NOMO-1 treated with dmso at 0.1 percent for 144 hours (cell line): ENCODE measurements at regions not wholly inside any gene's neighbourhood (a gene's known extent, or its start where the extent isn't known, plus 50 kb on each side); places are given as distances from the start of the nearest gene placed in this dataset.
"Not testable (repeated sequence)": the region's sequence is repeated elsewhere in the genome, so short reads cannot be mapped to it uniquely, and the experiment has no call there.

ENCODE experiments used
- DNase-seq: peaks from one replicate; lab custom pipeline; 2025; ENCODE audit not compliant: unreplicated experiment; lab: John Stamatoyannopoulos, UW

DNA sequence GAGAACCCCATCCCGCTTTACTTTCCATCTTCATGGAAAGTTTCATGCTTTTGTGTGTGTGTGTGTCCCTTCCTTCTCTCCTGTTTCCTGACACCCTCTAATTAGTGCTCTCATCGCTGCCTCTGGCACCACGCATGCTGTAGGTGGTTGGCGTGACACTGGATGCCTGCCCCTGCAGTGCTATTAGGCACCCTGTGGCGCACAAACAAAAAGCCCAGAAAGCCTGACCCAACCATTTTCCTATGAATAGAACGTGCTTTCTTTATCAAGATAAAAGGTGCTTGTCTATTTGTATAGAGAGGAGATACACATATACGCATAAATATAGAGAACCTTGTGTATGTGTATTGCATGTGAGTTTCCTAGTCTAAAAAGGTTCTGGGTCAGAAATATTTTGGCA is 120.8 kb upstream of the CDCA7L start:
- DNase-seq: no peak

DNA sequence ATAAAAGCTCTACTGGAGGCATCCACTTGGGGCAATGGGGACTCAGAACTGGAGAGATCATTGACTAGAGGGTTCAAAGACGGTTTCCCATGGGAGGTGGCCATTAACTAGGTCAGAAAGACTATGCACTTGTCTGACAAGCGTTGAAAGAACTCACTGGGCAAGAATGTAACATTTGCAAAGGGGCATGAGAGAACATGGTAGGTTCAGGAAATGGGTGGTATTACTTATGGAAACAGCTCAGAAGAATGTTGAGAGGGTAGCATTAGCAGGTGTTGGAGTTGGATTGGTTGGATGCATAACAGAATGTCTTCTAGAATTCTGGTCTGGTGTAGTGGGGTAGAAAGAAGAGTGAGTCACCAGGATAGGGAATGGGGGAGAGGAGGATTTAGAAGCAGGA is 119.1 kb upstream of the CDCA7L start:
- DNase-seq: no peak

DNA sequence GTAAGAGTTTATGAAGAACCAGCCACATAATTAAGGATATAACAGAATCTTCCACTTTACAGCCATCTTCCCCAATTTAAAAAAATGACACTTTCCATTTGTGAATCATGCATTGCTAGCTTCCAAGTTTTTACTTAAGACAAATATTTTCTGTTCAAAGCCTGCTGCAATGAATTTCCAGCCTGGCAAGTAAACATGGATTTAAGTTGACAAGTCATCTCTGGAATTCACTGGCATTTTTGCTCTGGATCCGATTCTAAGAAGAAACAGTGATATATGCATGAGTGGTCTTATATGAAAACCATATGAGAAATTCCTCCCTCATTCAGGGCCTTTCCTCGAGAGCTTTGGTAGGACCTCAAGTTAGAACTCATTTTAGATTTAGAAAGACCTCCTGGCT is 116.1 kb upstream of the CDCA7L start:
- no peak for DNase-seq

DNA sequence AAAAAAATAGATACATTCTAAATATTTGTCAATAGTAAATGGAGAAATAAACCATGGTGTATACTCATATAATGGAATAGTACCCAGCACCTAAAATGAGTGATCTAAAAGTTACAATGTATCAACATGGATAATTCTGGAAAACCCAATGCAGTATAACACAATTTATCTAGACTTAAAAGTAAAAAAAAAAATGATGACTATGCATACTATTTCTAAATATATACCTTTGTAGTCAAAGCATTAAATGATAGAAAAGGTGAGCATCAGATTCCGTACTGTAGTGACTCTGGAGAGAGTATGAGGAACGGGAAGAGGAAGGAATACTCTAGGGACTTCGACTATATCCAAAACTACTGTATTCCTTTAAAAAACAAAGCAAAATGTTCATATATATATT is 115.2 kb upstream of the CDCA7L start:
- DNase-seq: no peak

DNA sequence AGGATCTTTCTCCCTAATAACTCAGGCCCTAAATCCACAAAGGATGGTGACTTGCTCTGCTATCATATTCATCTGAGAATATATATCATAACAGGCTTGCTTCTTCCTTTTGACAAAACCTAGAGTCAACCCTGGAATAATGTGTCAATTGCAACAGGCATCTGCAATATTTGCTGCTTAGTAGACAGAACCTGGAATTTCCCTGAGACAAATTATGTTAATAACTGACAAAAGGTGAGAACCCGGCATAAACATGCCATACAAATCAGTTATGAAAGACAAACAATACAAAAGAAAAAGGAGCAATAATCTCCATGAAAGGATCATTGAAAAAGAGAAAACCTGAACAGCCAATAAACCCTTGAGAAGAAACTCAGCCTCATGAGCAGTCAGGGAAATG is 114.5 kb upstream of the CDCA7L start:
- no peak for DNase-seq

DNA sequence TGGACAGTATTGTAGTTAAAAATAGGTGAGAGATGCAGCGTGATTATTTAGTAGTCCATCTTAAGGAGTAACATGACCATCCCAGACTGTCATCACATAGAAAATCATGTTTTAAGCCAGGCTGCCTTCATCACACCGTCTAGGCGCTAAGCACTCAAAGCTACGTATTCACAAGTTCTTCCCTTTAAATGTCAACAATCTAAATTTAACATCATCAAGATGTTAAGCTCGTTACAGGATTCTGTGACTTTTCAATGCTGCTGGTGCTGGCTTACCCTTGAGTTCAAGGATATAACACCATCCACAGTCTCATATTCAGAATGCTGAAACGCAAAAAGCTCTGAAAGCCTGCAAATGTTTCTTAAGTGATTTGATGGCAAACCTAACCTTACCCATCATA is 109.5 kb upstream of the CDCA7L start:
- no peak for DNase-seq

DNA sequence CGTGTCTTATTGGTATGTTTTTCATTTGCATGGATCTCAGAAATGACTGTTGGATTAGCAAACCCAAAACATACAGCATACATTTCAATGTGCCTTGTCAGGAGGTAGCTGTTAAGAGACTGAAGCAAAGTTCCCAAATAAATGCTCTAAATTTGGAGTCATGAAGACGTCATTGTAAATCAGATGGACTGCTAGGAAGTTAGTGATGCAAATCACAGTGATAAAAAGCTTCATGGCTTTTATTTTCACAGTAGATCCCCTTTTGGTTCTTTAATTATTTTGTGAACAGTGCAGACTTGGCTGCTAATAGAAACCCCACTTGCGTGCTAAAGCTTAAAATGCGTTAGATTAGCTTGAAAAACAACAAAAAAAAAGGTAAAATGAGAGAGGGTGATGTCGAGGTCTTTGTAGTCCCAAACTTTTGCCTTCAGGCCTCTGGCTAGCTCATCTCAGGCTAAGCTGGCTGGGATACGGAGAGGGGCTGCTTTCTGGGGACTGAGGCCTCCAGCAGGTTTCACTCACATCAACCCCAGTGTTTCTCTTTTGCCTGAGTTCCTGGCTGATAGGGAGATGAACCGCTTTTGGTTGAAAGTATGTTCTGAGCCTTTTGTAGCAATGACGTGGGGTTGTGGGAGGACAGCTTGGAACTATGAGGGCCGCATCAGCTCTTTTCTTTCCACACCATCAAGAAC is 107.1 kb upstream of the CDCA7L start:
- DNase-seq: no peak

DNA sequence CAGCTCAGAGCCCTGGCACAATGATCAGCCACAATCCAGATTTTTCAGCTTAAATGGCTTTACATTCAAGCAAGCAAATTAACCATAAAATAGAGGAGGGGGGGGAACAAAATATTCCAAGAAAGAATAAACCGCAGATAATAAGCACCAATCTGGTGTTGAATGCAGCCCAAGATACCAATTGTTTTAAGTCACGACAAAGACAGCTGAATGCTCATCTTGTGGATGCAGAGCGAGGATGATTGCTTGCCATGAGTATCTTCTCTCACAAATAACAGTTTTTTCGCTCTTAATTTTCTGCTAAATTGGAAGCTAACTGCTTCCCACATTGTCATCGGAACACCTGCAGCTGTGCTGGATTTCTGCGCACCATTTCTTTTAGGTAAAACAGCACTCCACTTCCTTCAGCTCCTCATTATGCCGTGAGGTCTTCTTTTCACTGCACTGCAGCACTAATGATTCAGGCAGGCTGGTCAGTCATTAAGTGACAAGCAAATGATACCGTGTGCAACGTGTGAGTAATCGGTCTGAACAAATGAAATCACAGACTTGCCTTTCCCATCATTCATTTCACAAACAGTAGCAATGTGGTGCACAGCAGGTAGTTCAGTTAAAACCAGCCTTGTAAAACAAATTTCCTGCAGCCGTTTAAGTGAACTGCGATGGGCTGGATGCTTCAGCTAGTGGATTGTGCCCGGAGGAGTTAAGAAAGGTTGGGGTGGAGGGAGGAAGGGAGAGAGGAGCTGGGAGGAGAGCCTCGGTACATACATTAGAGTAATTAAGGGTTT is 106.4 kb upstream of the CDCA7L start:
- DNase-seq: no peak

DNA sequence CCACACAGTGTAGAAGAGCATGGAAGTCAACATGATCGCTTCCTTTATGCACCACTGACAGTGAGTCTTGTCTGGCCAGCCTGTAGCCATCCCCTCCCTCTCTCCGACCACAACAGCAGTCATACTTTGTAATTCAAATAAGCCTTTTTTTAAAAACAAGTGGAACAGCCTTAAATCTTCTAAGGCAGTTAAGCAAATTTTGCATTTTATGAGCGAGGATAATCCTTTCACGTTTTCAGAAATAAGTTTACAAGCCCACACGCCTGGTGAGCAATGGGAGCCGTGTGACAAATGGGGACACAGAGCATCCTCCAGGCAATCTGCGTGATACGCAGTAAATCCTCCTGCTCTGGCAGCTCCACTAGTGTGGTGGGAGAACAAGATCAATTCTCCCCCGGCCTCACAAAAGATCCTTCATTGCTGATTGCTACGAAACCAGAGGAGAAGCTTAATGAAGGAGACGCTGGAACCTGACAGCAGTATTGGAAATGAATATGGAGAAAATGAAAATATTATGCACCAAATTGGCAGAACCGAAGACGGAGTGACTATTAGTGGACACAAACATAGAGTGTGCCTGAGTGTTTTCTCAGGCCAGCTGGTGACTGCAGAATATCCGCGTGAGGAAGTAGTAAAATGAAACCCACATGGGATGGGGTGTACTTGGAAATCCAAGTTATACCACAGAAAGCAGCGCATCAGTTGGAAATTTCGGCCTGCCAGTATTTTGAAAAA is 104.2 kb upstream of the CDCA7L start:
- no peak for DNase-seq

DNA sequence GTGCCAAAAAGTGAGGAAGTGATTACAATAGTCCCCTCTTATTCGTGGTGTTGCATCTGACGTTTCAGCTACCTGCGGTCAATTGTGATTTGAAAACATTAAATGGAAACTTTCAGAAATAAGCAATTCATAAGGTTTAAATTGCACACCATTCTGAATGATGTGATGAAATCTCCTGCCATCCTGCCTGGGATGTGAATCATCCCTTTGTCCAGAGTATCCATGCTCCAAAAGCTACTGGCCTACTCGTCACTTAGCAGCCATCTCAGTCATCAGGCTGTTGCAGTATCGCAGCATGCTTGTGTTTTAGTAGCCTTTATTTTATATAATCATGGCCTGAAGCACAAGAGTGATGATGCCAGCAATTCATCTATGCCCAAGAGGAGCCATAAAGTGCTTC is 97.7 kb upstream of the CDCA7L start:
- DNase-seq: no peak

DNA sequence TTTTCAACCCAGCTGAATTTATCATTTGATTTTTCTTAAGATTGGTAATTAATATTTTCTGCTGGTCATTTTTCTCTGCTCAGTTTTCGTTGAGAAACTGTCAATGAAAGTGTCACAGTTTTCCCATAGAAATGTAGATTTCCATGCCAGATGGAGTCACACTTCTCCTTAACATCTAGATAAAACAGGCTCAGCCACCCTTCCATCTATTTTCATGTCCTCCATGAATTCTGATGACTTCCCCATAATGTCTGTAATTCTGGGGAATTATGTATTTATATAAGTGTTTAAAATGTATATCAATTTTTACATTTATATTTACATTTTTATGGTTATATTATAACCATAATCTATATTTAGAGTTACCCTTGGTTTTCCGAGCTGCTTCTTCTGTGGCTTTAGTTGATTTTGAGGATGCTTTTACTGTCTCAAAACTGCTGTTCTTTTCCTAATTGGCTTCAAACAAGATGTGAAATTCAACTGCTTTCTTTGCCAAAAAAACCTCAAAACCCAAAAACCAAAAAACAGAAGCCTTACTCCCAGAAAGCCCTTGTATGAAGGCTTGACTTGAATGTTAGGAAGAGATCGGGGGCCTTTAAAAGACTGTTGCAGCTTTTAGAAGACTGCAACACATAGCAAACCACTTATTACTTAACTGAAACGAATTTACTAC is 95.4 kb upstream of the CDCA7L start:
- no peak for DNase-seq

DNA sequence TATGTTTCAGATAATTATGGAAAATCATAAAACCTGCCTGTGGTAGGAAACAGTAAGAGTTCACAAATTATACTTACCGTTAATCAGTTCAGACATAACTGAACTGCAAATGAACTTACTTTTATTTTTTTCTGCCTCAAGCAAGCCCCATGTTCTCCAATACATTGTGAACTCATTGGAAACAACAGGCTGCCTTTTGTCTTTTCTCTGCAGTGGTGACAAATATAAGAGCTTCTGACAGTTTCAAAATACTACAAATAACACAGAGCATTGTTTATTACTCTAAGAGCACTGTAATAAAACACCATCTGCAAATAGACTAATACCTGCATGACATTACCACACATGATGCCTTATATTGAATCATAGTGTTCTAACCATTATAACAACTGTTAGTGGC is 94.0 kb upstream of the CDCA7L start:
- no peak for DNase-seq

DNA sequence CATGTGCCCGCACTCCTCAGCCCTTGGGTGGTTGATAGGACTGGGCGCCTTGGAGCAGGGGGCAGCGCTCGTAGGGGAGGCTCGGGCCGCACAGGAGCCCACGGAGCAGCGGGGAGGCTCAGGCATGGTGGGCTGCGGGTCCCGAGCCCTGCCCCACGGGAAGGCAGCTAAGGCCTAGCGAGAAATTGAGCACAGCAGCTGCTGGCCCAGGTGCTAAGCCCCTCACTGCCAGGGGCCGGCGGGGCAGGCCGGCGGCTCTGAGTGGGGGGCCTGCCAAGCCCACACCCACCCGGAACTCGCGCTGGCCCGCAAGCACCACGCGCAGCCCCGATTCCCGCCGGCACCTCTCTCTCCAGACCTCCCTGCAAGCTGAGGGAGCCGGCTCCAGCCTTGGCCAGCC is 86.7 kb upstream of the CDCA7L start:
- not testable (repeated sequence) for DNase-seq

DNA sequence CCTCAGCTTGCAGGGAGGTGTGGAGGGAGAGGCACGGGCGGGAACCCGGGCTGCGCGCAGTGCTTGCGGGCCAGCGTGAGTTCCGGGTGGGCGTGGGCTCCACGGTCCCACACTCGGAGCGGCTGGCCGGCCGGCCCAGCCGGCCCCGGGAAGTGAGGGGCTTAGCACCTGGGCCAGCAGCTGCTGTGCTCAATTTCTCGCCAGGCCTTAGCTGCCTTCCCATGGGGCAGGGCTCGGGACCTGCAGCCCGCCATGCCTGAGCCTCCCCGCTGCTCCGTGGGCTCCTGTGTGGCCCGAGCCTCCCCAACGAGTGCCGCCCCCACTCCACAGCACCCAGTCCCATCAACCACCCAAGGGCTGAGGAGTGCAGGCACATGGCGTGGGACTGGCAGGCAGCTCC is 83.0 kb upstream of the CDCA7L start:
- DNase-seq: not testable (repeated sequence)

DNA sequence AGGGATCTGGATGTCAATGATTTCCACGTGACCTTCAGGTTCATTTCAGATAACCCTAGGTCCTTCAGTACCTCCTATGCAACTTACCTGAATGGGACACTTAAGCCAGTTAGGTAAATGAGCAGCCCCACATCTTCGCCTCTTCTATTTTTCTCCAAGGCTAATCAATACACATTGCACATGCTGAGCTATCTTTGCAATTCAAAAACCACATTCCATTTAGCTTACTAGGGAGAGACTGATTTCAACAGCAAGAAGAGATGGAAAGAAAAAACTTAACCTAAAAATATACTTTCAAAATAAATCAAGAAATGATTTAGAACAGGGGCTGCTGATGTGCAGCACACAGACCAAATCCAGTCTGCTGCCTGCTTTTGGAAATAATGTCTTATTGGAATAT is 81.8 kb upstream of the CDCA7L start:
- DNase-seq: no peak

DNA sequence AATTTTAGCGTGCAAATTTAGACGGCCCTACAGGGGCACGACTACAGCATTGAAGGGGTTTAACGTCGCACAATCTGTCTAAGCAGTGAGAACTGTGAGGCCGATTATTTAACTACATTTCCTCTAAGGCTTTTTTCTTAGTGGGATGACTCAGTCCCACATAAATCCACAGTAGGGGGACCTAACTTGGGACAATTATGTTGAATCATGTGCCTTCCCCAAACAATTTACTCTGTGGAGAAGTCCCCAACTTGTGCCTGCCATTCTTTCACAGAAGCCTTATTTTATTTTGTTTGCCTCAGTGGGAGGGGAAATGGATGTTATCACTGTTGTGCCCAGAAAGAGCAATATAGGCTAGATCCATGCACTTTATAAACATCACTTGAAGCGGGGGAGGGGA is 80.3 kb upstream of the CDCA7L start:
- DNase-seq: no peak

DNA sequence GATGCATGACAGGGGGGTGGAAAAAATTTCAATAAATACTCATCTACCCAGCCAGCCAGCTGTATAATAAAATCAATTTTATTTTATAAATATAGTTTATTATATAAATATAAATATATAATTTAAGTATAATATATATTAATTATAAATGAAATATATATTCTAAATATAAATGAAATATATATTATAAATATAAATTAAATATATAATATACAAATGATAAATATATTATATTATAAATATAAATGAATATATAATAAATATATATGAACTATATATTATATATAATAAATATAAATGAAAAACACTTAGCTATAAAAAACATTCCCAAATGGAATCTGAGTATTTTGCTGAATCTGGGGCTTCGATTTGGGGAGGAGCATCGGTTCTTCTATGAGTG is 79.4 kb upstream of the CDCA7L start:
- DNase-seq: no peak

DNA sequence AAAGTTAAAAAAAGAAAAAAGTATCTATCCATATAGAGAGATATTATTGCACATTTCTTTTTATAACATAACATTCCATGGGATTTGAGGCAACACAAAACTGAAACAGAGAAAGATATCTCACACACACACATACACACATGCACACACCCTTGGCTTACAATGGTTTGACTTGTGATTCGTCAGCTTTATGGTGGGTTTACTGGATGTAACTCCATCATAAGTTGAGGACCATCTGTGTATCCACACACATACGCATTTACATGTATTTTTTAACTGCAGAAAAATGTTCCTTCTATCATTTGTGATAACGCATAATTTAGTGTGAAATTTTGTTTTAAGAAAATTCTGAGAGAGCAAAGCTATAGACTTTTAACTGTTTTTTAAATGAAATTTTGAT is 74.2 kb upstream of the CDCA7L start:
- no peak for DNase-seq

DNA sequence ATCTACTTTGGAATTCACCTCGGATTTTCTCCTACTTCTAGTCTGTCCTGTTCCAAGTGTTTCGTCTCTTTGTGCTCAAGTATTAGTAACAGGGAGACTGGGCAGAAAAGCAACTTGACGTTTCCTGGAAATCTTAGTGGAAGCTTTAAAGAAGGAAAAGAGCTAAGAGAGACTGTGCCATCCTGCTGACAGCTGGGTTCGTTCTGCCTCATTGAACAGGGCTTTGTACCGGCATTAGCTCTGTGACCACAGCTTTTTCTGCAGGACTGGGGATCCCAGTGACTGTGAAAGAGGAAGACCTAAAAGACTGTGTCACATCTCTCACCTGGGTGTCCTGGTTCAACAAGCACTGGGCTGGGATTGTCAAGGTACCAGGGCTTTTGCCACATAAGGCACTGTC is 70.8 kb upstream of the CDCA7L start:
- no peak for DNase-seq

DNA sequence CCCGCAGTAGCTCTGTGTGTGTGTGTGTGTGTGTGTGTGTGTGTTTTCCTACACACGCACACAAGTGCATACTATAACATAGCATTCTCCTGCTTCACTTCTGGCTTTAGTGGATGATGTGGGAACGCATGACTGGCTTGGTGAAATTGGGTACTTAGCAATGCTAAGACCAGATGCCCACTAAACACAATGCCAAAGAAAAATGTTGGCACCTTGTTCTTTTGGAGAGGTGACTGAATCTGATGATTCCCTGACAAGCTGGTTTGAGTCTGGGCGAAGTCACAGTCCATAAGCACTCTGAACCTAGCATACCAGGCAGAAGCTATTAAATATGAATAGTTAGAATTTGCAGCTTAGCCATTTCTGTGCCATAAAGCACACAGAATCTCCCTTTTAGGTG is 68.0 kb upstream of the CDCA7L start:
- no peak for DNase-seq

DNA sequence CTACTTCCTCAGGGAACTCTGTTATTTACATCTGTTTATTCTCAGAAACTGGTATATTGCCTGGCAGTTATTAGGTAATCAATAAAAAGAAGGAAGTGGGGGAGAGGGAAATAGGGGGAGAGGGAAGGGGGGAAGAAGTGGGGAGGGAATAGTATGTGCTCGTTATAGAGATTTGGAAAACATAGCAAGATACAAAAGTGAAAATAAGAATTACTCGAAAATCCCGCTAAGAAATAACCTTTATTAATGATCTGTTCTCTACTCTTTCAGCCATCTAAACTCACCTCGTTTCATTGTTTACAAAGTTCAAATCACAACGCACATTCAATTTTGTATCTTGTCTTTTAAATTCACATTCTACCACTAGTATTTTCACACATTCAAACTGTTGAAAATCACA is 63.0 kb upstream of the CDCA7L start:
- no peak for DNase-seq

DNA sequence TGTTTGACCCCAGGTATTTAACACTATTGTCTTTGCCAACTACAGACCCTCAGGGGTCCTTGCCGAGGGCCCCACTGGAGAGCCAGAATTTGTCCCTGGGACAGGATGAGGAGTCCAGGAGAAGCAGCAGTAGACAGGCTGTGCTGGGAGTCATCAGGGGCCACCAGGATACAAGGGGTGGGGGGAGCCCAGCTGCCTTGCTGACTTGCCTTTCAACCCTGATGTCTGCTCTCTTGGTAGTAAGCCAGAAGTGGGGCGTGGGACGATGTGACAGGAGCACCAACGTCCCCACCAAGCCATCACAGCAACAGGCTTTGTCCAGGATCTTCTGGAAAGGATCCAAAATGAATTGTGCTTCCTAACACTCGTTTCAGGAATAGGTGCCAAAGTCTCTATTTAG is 62.4 kb upstream of the CDCA7L start:
- DNase-seq: no peak
